ENCODE measurements at regions not wholly inside any gene's neighbourhood (a gene's known extent, or its start where the extent isn't known, plus 50 kb on each side); places are given as distances from the start of the nearest gene placed in this dataset.

DNA sequence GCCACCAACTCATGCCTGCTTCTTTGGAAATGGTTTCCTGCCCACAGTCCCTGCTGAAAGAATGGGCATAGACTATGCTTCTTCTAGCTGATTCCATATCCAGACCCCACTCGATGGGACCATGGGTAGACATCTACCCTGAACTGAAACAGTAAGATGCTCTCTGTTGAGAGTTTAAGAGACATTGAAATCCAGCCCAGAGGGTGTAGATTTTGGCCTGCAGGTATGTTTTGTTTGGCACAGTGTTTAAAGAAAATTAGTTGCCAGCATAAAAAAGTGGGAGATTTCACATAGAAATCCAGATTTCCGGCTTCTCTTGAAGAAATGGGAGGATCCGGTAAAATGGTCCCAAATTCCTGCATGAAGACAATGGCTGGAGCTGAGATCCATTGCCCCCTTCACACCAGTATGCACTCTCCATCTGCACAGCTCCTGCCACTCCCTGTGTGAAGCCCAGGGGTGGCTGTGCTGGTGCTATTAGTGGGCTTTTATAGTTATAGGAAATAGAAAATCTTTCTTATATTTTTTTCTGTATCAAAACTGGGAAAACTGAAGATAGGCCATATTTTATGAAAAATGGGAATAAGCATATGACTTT lies 218.1 kb downstream of the PTEN start:
- TF ChIP-seq, protein P1, sequence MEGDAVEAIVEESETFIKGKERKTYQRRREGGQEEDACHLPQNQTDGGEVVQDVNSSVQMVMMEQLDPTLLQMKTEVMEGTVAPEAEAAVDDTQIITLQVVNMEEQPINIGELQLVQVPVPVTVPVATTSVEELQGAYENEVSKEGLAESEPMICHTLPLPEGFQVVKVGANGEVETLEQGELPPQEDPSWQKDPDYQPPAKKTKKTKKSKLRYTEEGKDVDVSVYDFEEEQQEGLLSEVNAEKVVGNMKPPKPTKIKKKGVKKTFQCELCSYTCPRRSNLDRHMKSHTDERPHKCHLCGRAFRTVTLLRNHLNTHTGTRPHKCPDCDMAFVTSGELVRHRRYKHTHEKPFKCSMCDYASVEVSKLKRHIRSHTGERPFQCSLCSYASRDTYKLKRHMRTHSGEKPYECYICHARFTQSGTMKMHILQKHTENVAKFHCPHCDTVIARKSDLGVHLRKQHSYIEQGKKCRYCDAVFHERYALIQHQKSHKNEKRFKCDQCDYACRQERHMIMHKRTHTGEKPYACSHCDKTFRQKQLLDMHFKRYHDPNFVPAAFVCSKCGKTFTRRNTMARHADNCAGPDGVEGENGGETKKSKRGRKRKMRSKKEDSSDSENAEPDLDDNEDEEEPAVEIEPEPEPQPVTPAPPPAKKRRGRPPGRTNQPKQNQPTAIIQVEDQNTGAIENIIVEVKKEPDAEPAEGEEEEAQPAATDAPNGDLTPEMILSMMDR (IDR thresholded peaks at IDR 0.05), result no peak
- TF ChIP-seq POLR2AphosphoS5 (IDR thresholded peaks at IDR 0.05), result no peak
- no peak for TF ChIP-seq POLR2A (IDR thresholded peaks at IDR 0.05)
- TF ChIP-seq EP300 (IDR thresholded peaks at IDR 0.05; ENCODE audit: low read depth), result no peak

Data from transverse colon (tissue), 4 donors.